IMR-90 (cell line): ENCODE measurements at regions not wholly inside any gene's neighbourhood (a gene's known extent, or its start where the extent isn't known, plus 50 kb on each side); places are given as distances from the start of the nearest gene placed in this dataset.
"Not testable (repeated sequence)": the region's sequence is repeated elsewhere in the genome, so short reads cannot be mapped to it uniquely, and the experiment has no call there.

Experiments used
- ATAC-seq: fragments of 200-7000 bp; cut with Tn5 transposase; 2 replicates; pipeline ENCODE4 v1.9.1; 2020; ENCODE audit warnings: low read depth, mild to moderate bottlenecking, moderate library complexity
- BruUV-seq: library from RNA; stranded (reverse); fragments of 400-500 nt; replicated peaks from 2 replicates; lab custom pipeline; 2021; lab: Mats Ljungman, UMichigan
- CTCF ChIA-PET: fragments of 300-600 bp; formaldehyde crosslinking; extraction: SDS; loops from one replicate; lab custom pipeline; 2021; ENCODE audit warnings: antibody characterized with exemption; lab: Yijun Ruan, JAX
- POLR2A ChIA-PET: fragments of 300-600 bp; sonication (Branson Sonifier 250); formaldehyde crosslinking; loops from one replicate; lab custom pipeline; 2022; ENCODE audit warnings: antibody characterized with exemption; ENCODE audit not compliant: unreplicated experiment; lab: Charles Lee
- DNase-seq: peaks from one replicate; pipeline ENCODE4 v3.0.0; 2013
- H2AFZ ChIP-seq: replicated peaks from 2 replicates; pipeline ENCODE3; 2013; ENCODE audit warnings: low read length, mild to moderate bottlenecking; ENCODE audit not compliant: poor library complexity
- H2AK5ac ChIP-seq: 2 replicates; pipeline ENCODE4 v1.6.1; 2013; ENCODE audit warnings: low read depth, low read length, inconsistent platforms
- H2AK9ac ChIP-seq: replicated peaks from 2 replicates; pipeline ENCODE3; 2013; ENCODE audit warnings: mild to moderate bottlenecking, low read depth, low read length, moderate library complexity; ENCODE audit not compliant: poor library complexity
- H2BK120ac ChIP-seq: 2 replicates; pipeline ENCODE4 v1.6.1; 2013; ENCODE audit warnings: low read depth, low read length, inconsistent platforms
- H2BK15ac ChIP-seq: 3 replicates; pipeline ENCODE4 v1.6.1; 2013; ENCODE audit warnings: low read depth, low read length, inconsistent platforms
- H2BK20ac ChIP-seq: 2 replicates; pipeline ENCODE4 v1.6.1; 2013; ENCODE audit warnings: low read depth, mild to moderate bottlenecking, inconsistent platforms, low read length, moderate library complexity
- H2BK5ac ChIP-seq: 2 replicates; pipeline ENCODE4 v1.6.1; 2013; ENCODE audit warnings: mild to moderate bottlenecking, low read depth, low read length, inconsistent platforms; ENCODE audit not compliant: poor library complexity, severe bottlenecking
- H3K14ac ChIP-seq: replicated peaks from 2 replicates; pipeline ENCODE4 v1.6.1; 2013; ENCODE audit warnings: low read depth, low read length, inconsistent platforms
- H3K18ac ChIP-seq: 2 replicates; pipeline ENCODE4 v1.6.1; 2013; ENCODE audit warnings: low read depth, low read length, control low read depth
- H3K23ac ChIP-seq: 2 replicates; pipeline ENCODE4 v1.6.1; 2013; ENCODE audit warnings: low read depth, low read length, inconsistent platforms
- H3K27ac ChIP-seq: 2 replicates; pipeline ENCODE4 v1.5.1; 2013; ENCODE audit warnings: mild to moderate bottlenecking, control low read depth, low read length; ENCODE audit not compliant: insufficient read depth
- H3K27me3 ChIP-seq: 2 replicates; pipeline ENCODE4 v1.6.1; 2013; ENCODE audit warnings: low read length; ENCODE audit not compliant: control insufficient read depth, insufficient read depth
- H3K36me3 ChIP-seq: 2 replicates; pipeline ENCODE4 v1.6.1; 2013; ENCODE audit warnings: low read length, mixed read lengths; ENCODE audit not compliant: control insufficient read depth, insufficient read depth
- H3K4ac ChIP-seq: 2 replicates; pipeline ENCODE4 v1.6.1; 2013; ENCODE audit warnings: low read depth, low read length, inconsistent platforms
- H3K4me1 ChIP-seq: 2 replicates; pipeline ENCODE4 v1.6.1; 2013; ENCODE audit warnings: low read length, mixed read lengths; ENCODE audit not compliant: control insufficient read depth, insufficient read depth
- H3K4me2 ChIP-seq: 2 replicates; pipeline ENCODE4 v1.6.1; 2013; ENCODE audit warnings: low read depth, mild to moderate bottlenecking, control low read depth, low read length, moderate library complexity
- H3K4me3 ChIP-seq: 2 replicates; pipeline ENCODE4 v1.5.1; 2013; ENCODE audit warnings: low read depth, mild to moderate bottlenecking, control low read depth, low read length, moderate library complexity; ENCODE audit not compliant: insufficient read depth
- H3K56ac ChIP-seq: 2 replicates; pipeline ENCODE4 v1.6.1; 2013; ENCODE audit warnings: low read length, inconsistent platforms; ENCODE audit not compliant: insufficient read depth; ENCODE audit errors: extremely low read depth
- H3K79me1 ChIP-seq, 2 experiments: 2 replicates each; pipeline ENCODE4 v1.6.1; 2013; ENCODE audit warnings: low read length in 2 of 2, inconsistent platforms in 1 of 2, low read depth in 1 of 2
- H3K9ac ChIP-seq: 2 replicates; pipeline ENCODE4 v1.6.1; 2013; ENCODE audit warnings: low read depth, low read length, control low read depth
- H3K9me1 ChIP-seq: 2 replicates; pipeline ENCODE4 v1.6.1; 2013; ENCODE audit warnings: low read length, inconsistent platforms; ENCODE audit not compliant: insufficient read depth
- H3K9me3 ChIP-seq: 2 replicates; pipeline ENCODE4 v1.6.1; 2013; ENCODE audit warnings: low read length; ENCODE audit not compliant: control insufficient read depth, insufficient read depth
- H4K20me1 ChIP-seq: 2 replicates; pipeline ENCODE4 v1.6.1; 2013; ENCODE audit warnings: low read length, inconsistent platforms; ENCODE audit not compliant: insufficient read depth
- H4K5ac ChIP-seq: 2 replicates; pipeline ENCODE4 v1.6.1; 2013; ENCODE audit warnings: mild to moderate bottlenecking, low read depth, low read length, control low read depth
- H4K8ac ChIP-seq, 2 experiments: 2 replicates each; pipeline ENCODE4 v1.6.1; 2013; ENCODE audit warnings: low read depth in 2 of 2, low read length in 2 of 2, control low read depth in 1 of 2, inconsistent platforms in 1 of 2
- H4K91ac ChIP-seq: 2 replicates; pipeline ENCODE4 v1.6.1; 2013; ENCODE audit warnings: low read depth, low read length, inconsistent platforms; ENCODE audit not compliant: insufficient read depth
- whole genome bisulfite sequencing, 2 experiments: methylation state at CpG; one replicate each; pipeline versions ENCODE4 v1.1.5 to v1.1.7; 2013; ENCODE audit warnings: missing lambda C conversion rate in 2 of 2; ENCODE audit not compliant: insufficient read length in 1 of 2; ENCODE audit errors: extremely low coverage in 2 of 2; 5-methylcytosine and 5-hydroxymethylcytosine counted together
- dilution Hi-C: fragments of 300-500 bp; cut with HindIII; formaldehyde crosslinking; loops from one replicate; pipeline ENCODE4 v1.14.3; 2018; ENCODE audit warnings: low sequenced_read_pairs; ENCODE audit not compliant: unreplicated experiment
- in situ Hi-C: fragments of 300-500 bp; cut with MboI; formaldehyde crosslinking; loops from 3 replicates; pipeline ENCODE4 v1.14.3; 2019; ENCODE audit warnings: low sequenced_read_pairs, inconsistent platforms, mixed read lengths
- intact Hi-C: fragments of 100-400 bp; cut with micrococcal nuclease; formaldehyde crosslinking; loops from 2 replicates; pipeline ENCODE4 v1.10.0; 2022

DNA sequence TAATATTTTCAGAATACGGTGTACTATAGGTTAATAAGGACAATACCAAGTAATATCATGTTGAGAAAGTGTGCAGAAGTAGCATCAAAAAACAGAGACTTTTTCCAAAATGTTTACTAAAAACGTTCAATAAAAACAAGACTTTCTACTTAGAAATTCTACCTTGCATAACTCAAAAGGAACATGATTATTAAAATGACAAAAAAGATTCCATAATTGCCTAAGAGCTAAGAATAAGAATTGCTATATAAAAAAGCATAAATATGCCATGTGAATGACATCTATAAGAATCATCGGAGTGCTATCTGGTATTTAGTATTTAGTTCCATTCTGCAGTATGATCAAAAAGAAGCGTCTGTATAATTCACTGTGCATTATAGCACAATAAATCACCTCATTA, 102.0 kb downstream of the XKR3 start:
- H3K4me1 ChIP-seq, H4K5ac ChIP-seq, H4K20me1 ChIP-seq, intact Hi-C loops, H3K9me1 ChIP-seq, H3K27me3 ChIP-seq, H2AK5ac ChIP-seq, ATAC-seq, H3K4me3 ChIP-seq, H3K23ac ChIP-seq, CTCF ChIA-PET, H4K91ac ChIP-seq, H2BK15ac ChIP-seq, H4K8ac ChIP-seq, in situ Hi-C loops, H3K4ac ChIP-seq, H3K9me3 ChIP-seq, H3K14ac ChIP-seq, DNase-seq, H2BK120ac ChIP-seq, H3K4me2 ChIP-seq, H2BK20ac ChIP-seq, H3K18ac ChIP-seq, H3K36me3 ChIP-seq, H3K9ac ChIP-seq, H3K27ac ChIP-seq, H3K79me1 ChIP-seq, BruUV-seq, H2BK5ac ChIP-seq, dilution Hi-C loops, H3K56ac ChIP-seq, POLR2A ChIA-PET, H2AK9ac ChIP-seq, H2AFZ ChIP-seq: not testable (repeated sequence)
- no CpG with 5 or more reads among the region's 4 CpGs for WGBS, 2 experiments

DNA sequence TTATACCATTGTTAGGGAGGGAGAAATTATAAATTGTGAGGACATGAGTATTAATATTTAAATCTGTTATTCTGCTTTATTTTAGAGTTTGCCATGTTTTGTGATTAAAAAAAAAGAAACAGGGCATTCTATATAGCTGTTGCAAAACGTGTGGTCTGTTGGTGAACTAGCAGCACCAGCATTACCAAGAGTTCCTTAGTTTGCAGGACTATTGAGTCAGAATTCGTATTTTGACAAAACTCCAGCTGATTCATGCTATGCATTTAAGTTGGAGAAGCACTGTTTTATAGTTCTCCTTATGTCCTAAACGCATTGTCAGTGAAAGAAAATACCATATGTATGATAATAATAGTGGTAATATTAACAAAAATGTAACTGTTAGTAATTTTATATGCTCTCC, 102.6 kb downstream of the XKR3 start:
- H4K5ac ChIP-seq, H2BK5ac ChIP-seq, H3K79me1 ChIP-seq, H4K8ac ChIP-seq, H2AK9ac ChIP-seq, H3K4me1 ChIP-seq, CTCF ChIA-PET, POLR2A ChIA-PET, in situ Hi-C loops, DNase-seq, ATAC-seq, H4K20me1 ChIP-seq, H2BK120ac ChIP-seq, H3K4me3 ChIP-seq, H3K9me3 ChIP-seq, intact Hi-C loops, BruUV-seq, H2AFZ ChIP-seq, H3K18ac ChIP-seq, H3K9ac ChIP-seq, H3K27me3 ChIP-seq, H2BK20ac ChIP-seq, H3K56ac ChIP-seq, H3K36me3 ChIP-seq, H2AK5ac ChIP-seq, dilution Hi-C loops, H3K14ac ChIP-seq, H2BK15ac ChIP-seq, H3K4ac ChIP-seq, H3K4me2 ChIP-seq, H4K91ac ChIP-seq, H3K23ac ChIP-seq, H3K27ac ChIP-seq, H3K9me1 ChIP-seq: not testable (repeated sequence)
- WGBS, 2 experiments, result no CpG with 5 or more reads among the region's 3 CpGs
